GM12874 (cell line): ENCODE measurements at regions not wholly inside any gene's neighbourhood (a gene's known extent, or its start where the extent isn't known, plus 50 kb on each side); places are given as distances from the start of the nearest gene placed in this dataset.

ENCODE experiments used
- TF ChIP-seq, protein P1 (sequence below): IDR thresholded peaks from 2 replicates; pipeline ENCODE4 v1.5.1; 2011; ENCODE audit warnings: low read depth, mild to moderate bottlenecking, control low read depth, low read length, moderate library complexity; ENCODE audit not compliant: insufficient read depth

- TF ChIP-seq, protein P1, sequence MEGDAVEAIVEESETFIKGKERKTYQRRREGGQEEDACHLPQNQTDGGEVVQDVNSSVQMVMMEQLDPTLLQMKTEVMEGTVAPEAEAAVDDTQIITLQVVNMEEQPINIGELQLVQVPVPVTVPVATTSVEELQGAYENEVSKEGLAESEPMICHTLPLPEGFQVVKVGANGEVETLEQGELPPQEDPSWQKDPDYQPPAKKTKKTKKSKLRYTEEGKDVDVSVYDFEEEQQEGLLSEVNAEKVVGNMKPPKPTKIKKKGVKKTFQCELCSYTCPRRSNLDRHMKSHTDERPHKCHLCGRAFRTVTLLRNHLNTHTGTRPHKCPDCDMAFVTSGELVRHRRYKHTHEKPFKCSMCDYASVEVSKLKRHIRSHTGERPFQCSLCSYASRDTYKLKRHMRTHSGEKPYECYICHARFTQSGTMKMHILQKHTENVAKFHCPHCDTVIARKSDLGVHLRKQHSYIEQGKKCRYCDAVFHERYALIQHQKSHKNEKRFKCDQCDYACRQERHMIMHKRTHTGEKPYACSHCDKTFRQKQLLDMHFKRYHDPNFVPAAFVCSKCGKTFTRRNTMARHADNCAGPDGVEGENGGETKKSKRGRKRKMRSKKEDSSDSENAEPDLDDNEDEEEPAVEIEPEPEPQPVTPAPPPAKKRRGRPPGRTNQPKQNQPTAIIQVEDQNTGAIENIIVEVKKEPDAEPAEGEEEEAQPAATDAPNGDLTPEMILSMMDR, result no peak
These were observed 56.1 kb upstream of the NCOR2 start for GRCh38 chr12:124623344-124624035.

- TF ChIP-seq, protein P1, result no peak
These were observed 55.4 kb upstream of the NCOR2 start for GRCh38 chr12:124622764-124623163.

GRCh38 chr12:124622331-124622730, 54.9 kb upstream of the NCOR2 start:
- TF ChIP-seq, protein P1, result no peak

DNA sequence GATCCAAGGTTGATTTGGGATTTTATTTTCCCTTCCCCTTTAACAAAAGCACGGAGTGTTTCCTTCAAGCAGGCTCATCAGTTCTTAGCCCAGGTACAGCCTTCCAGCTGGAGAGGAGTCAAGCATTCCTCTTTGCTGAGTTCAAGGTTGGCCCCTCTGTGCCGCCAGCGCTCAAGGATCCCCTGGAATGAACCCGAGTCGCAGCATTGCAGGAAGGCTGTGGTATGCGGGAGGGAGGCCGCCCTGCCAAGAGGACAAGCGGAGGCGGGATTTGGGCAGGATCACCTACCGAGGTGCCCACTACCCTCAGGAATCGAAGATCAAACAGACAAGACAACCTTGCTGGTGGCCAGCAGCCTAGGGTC, 53.9 kb upstream of the NCOR2 start:
- TF ChIP-seq, protein P1, result no peak

DNA sequence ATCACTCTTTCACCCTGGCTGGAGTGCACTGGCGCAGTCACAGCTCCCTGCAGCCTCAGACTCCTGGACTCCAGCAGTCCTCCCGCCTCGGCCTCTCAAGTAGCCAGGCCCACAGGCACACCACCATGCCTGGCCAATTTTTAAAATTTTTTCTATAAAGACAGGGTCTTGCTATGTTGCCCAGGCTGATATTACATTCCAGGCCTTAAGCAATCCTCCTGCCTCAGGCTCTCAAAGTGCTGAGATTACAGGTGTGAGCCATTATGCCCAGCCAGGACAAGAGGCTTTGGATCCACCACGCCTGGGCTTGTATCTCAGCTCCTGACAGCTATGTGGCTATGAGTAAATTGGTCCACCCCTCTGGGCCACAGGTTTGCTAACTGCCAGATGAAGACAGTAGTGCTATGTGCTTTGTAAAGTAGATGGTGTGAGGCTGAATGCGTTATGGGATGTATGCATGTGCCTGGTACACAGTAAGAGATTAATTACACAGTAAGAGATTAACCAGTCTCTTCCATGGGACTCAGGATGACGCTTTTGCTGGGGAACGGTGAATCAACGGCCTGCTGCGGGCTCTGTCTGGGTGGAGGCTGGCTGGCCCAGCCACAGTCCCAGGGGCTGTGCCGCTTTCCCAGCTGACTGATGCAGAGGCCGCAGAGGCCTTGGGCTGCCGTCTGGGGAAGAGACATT, 53.3 kb upstream of the NCOR2 start:
- TF ChIP-seq, protein P1, result no peak

GRCh38 chr12:124618291-124618902, 51.0 kb upstream of the NCOR2 start:
- TF ChIP-seq, protein P1, result no peak

- TF ChIP-seq, protein P1, result no peak
These were observed 50.2 kb upstream of the NCOR2 start for GRCh38 chr12:124617615-124618014.
